HG03565 (cell line): ENCODE measurements at regions not wholly inside any gene's neighbourhood (a gene's known extent, or its start where the extent isn't known, plus 50 kb on each side); places are given as distances from the start of the nearest gene placed in this dataset.

ENCODE experiments used
- ATAC-seq: cut with Tn5 transposase; IDR thresholded peaks from one replicate; pipeline ENCODE4 v1.9.1; 2021; ENCODE audit warnings: mild to moderate bottlenecking, moderate library complexity; ENCODE audit not compliant: unreplicated experiment

GRCh38 chr13:44017756-44018309 lies 138.1 kb downstream of the LACC1 start:
- ATAC-seq, result no peak

- no peak for ATAC-seq
Measured at GRCh38 chr13:44019651-44020050, 139.9 kb downstream of the LACC1 start.

DNA sequence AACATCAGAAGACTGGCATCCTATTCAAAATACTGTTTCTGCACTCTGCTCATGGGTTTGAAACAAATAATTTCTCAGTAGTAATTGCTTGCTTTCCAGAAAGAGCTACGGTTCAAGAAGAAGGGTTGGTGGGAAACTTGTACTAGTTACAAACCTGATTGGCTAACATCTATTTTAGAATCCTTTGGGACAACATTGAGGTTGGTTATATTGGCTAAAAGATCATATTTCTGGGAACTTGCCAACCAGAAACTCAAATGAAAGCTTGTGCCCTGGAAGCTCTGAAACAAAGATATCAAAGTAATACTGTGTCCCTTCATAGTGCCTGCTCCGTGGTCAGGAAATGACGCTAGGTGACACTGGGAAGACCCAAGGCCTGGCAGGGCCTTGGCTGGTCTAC lies 141.7 kb downstream of the LACC1 start:
- no peak for ATAC-seq

- ATAC-seq, result no peak
Measured at GRCh38 chr13:44022196-44022595, 142.5 kb downstream of the LACC1 start.

GRCh38 chr13:44024167-44024845 lies 144.6 kb downstream of the LACC1 start:
- no peak for ATAC-seq

DNA sequence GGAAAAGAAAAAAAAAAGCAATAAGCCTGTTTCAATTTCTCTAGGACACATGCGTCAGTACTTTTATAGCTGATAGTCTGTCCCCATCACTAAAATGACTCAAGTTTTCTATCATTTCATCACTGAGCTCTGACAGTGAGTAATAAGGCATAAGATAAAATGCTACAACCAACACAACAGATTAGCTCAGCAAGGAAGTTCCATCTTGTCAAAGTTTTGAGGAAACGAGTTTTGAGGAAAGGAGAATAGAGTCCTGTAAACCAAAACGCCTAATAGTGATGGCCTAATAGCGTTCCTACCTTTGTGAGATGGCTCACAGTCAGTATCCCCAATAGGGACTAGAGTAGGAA lies 145.1 kb downstream of the LACC1 start:
- no peak for ATAC-seq

GRCh38 chr13:44026194-44026593 lies 146.5 kb downstream of the LACC1 start:
- ATAC-seq, result no peak

GRCh38 chr13:44028734-44029133 lies 149.0 kb downstream of the LACC1 start:
- no peak for ATAC-seq

- no peak for ATAC-seq
Measured at GRCh38 chr13:44030615-44031014, 150.9 kb downstream of the LACC1 start.

- no peak for ATAC-seq
Measured at GRCh38 chr13:44031555-44031954, 151.9 kb downstream of the LACC1 start.

- no peak for ATAC-seq
Measured at GRCh38 chr13:44032802-44033201, 153.1 kb downstream of the LACC1 start.

DNA sequence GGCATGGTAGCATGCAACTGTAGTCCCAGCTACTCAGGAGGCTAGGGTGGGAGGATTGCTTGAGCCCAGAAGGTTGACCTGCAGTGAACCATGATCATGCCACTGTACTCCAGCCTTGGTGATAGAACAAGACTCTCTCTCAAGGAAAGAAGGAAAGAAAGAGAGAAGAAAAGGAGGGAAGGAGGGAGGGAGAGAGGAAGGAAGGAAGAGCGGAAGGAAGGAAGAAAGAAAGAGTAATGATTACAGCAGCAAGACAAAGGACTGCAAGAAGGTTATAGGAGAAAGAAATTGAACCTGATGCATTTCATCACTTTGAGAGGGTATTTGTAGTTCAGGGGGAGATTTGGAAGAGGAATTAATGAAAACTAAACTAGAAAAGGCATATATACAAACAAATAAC lies 155.7 kb downstream of the LACC1 start:
- ATAC-seq, result no peak

GRCh38 chr13:44040070-44040817 lies 160.5 kb downstream of the LACC1 start:
- ATAC-seq, result no peak

DNA sequence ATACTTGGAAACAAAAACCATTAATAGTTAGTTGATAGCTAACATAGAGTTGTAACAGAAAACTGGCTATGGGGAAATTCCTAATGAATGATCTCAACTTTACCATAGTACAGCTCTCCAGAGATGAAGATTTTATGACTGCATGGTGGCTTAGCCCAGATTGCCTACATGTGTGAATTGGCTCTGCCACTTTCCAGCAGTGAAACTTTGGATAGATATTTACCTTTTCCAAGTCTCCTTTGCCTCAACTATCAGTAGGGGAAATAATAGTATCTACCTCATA lies 161.1 kb downstream of the LACC1 start:
- no peak for ATAC-seq

GRCh38 chr13:44044547-44045179 lies 165.0 kb downstream of the LACC1 start:
- no peak for ATAC-seq

- ATAC-seq, result no peak
Measured at GRCh38 chr13:44045180-44045562, 165.5 kb downstream of the LACC1 start.

DNA sequence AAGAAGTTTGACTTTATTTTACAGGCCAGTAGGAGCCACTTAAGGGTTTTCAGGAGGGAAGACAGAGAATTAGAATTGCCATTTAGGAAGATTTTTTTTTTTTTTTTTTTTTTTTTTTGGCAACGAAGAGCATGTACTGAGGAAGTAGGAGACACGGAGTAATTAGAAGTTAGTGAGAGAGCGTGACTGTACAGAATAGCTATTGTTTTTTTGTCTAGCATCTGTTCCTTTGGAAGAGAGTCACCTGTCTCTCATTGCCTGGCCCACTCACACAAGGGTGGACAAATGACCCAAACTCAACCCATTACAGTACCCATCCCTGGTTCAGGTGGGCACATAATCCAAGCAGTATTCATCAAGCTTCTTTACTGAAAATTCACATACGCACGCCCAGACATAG lies 166.7 kb downstream of the LACC1 start:
- no peak for ATAC-seq

DNA sequence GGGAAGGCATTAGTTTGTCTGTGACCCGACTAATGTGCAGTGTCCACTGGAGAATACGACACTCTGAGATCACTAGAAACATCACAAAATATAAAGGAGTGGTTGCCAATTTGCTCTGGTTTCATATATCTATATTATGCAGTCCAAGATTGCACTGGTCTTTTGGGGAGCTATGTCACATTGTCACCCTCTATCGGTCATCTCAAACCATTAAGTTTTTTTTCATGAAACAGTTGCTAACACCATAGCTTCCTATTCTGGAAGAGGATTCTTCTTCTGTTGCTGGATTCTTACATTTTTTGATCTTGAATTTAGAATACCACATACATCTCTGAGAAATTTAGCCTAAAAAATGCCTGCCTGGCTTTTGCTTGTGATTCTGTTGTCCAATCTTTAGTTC lies 168.6 kb downstream of the LACC1 start:
- no peak for ATAC-seq

DNA sequence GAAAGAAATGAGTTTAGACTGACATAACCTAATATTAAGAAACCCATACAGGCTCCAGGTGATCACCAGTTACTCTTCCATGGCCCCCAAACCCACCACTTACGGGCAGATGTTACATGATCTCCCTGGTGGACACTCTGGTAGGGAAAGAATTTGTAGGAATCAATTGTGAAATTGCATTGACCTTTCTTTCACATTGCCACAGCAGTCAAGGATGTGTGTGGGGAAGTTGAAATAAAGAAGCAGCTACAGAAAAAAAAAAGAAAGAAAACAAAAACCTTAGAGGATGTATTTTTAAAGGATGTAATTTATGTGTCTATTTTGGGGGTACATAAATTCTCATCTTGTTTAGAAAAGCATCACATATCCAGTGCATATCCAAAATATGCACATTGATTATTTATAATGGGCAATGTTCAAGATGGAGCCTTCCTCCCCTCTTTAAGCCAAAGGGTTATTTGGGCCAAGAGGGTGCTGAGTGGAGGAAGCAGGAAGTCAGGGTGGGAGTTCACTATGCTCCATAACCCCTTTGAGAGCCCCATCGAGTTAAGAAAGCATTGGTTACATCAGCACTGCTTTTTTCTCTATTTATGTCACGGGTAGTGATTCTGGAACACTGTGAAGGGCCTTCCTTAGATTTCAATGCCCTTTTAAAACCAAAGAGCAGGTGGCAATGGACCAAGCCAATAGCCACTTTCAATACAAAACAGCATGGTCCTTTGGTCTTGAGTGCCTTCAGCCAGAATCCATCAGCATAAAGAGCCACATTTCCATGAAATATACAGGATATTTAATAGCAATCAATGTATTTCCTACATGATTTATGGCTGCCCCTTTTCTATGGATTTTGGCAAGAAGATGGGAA lies 169.6 kb downstream of the LACC1 start:
- no peak for ATAC-seq

DNA sequence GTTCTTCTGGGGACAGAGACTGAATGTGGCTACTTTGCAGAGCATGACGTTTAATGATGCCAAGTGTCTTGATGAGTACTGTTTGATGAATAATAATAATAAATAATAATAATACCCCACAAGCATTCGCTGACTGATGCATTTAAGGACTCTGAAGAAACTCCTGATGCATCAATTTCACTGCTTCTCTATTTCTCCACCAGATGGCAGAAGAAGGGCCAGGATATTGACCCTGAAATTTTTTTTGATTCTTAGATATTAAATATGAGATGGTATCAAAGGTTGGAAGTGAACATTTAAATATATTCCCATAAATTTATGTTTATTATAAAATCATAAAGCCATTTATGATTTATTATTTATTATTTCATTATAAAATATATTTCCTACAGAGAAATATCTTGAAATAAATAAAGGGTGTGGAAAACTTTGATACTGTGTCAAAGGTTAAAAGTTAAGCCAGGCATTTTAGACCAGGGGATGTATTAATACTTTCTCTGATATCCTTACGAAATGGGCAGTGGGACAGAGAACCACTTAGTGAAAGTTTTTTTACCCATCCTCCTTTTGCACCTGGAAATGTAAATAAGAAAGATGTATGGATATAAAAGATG lies 170.9 kb downstream of the LACC1 start:
- ATAC-seq, result no peak

GRCh38 chr13:44051405-44051804 lies 171.7 kb downstream of the LACC1 start:
- ATAC-seq, result no peak
